Sigmoid colon (tissue), 6 donors: ENCODE measurements at regions not wholly inside any gene's neighbourhood (a gene's known extent, or its start where the extent isn't known, plus 50 kb on each side); places are given as distances from the start of the nearest gene placed in this dataset.
"Not testable (repeated sequence)": the region's sequence is repeated elsewhere in the genome, so short reads cannot be mapped to it uniquely, and the experiment has no call there.

Experiments used
- DNase-seq: peaks from one replicate; pipeline ENCODE4 v3.0.0-alpha.2; 2019
- H3K27ac ChIP-seq, 4 donors: fragments of 200-600 bp; sonication (generic); one replicate each; pipeline ENCODE4 v1.5.1; 2016 to 2019; ENCODE audit warnings: mild to moderate bottlenecking in 1 of 4
- H3K27me3 ChIP-seq, 3 donors: fragments of 200-600 bp; sonication (generic); one replicate each; pipeline ENCODE4 v1.5.1; 2019; ENCODE audit warnings: mild to moderate bottlenecking in 1 of 3
- H3K36me3 ChIP-seq, 4 donors: fragments of 200-600 bp; sonication (generic); one replicate each; pipeline ENCODE4 v1.5.1; 2016 to 2019
- H3K4me1 ChIP-seq, 4 donors: fragments of 200-600 bp; sonication (generic); one replicate each; pipeline ENCODE4 v1.5.1; 2017 to 2019
- H3K4me3 ChIP-seq, 4 donors: fragments of 200-600 bp; sonication (generic); one replicate each; pipeline ENCODE4 v1.5.1; 2017 to 2019; ENCODE audit warnings: mild to moderate bottlenecking in 2 of 4, moderate library complexity in 1 of 4
- H3K9me3 ChIP-seq, 4 donors: fragments of 200-600 bp in 3 of 4; sonication (generic) in 3 of 4; one replicate each; pipeline versions ENCODE4 v1.5.1 to v1.6.1; 2013 to 2019
- CTCF ChIP-seq, 4 experiments: fragments of 450-650 bp in 3 of 4; fragments of 200-600 bp in 1 of 4; IDR thresholded peaks; one replicate each; pipeline ENCODE4 v1.5.1; 2016 to 2019; ENCODE audit warnings: antibody characterized with exemption in 4 of 4, mild to moderate bottlenecking in 3 of 4, moderate library complexity in 2 of 4
- EP300 ChIP-seq, 4 donors: sonication (generic); formaldehyde crosslinking; IDR thresholded peaks; one replicate each; pipeline ENCODE4 v1.6.1; 2017; ENCODE audit warnings: antibody characterized with exemption in 4 of 4
- POLR2A ChIP-seq, 2 donors: fragments of 450-650 bp; IDR thresholded peaks; one replicate each; pipeline ENCODE4 v1.6.1; 2016; ENCODE audit warnings: antibody characterized with exemption in 2 of 2, mild to moderate bottlenecking in 2 of 2, moderate library complexity in 2 of 2
- POLR2AphosphoS5 ChIP-seq, 4 donors: sonication (generic); formaldehyde crosslinking; IDR thresholded peaks; one replicate each; pipeline ENCODE4 v1.6.1; 2017; ENCODE audit warnings: antibody characterized with exemption in 4 of 4
- WGBS, 2 donors: extraction: QIAGEN DNeasy Blood & Tissue Kit; methylation state at CpG; one replicate each; pipeline ENCODE4 v1.1.7; 2013; 5-methylcytosine and 5-hydroxymethylcytosine counted together
- intact Hi-C: fragments of 100-400 bp; cut with DNase I; formaldehyde crosslinking; loops from one replicate; pipeline ENCODE4 v1.15.1; 2023
- donor health status: healthy with polysubstance abuse.
- donor health status: healthy.

DNA sequence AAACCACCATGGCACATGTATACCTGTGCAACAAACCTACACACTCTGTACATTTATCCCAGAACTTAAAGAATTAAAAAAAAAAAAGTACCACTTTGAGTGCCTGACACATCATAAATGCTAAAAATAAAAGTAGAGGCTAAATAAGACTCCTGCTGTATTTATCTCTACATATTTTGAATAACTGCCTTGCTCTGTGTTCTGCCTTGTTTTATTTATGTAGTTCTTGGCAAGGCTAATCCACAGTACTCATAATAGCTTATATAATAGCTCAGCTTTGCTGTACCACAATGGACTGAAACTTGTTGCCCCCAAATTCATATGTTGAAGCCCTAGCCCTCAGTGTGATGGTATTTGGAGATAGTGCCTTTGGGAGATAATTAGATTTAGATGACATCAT, 95.4 kb upstream of the ADAMTS9 start:
- Histone ChIP-seq H3K9me3 (peaks cover 0 to 7% (median 0%) of the 10 kb centered on the region in 4 donors), H3K4me1 (peaks cover 0 to 12% (median 5%) of the 10 kb centered on the region in 4 donors), H3K27ac (peak overlapping the region in 3 of 4 donors; percentile 43 to 70 (median 48)), H3K27me3 (no peaks in the 10 kb centered on the region), H3K36me3 (no peaks in the 10 kb centered on the region), H3K4me3 (no peak overlapping the region)
- DNase-seq: no peak
- intact Hi-C loops: no loop called here
- TF ChIP-seq POLR2AphosphoS5 (IDR thresholded peaks at IDR 0.05): no peak
- no peak for TF ChIP-seq CTCF (IDR thresholded peaks at IDR 0.05)
- TF ChIP-seq POLR2A (IDR thresholded peaks at IDR 0.05): no peak
- peak in 1 of 4 donors; percentile 16 for TF ChIP-seq EP300 (IDR thresholded peaks at IDR 0.05)

- H3K27me3 ChIP-seq, intact Hi-C loops, DNase-seq, H3K4me3 ChIP-seq, H3K9me3 ChIP-seq, H3K36me3 ChIP-seq, H3K27ac ChIP-seq: not testable (repeated sequence)
- WGBS, 2 donors: 88 to 91% methylated on average over 4 of the region's 4 CpGs
- H3K4me1 ChIP-seq: peaks cover 0 to 12% (median 5%) of the 10 kb centered on the region in 4 donors
Observed at GRCh38 chr3:64780923-64781322, 93.1 kb upstream of the ADAMTS9 start.

- Histone ChIP-seq H3K4me1 (peaks cover 0 to 16% (median 2%) of the 10 kb centered on the region in 4 donors), H3K27ac (peak overlapping the region in 2 of 4 donors; percentile 32 to 49), H3K27me3 (no peaks in the 10 kb centered on the region), H3K36me3 (peaks cover 0 to 4% (median 0%) of the 10 kb centered on the region in 4 donors), H3K9me3 (no peaks in the 10 kb centered on the region), H3K4me3 (no peak overlapping the region)
- TF ChIP-seq CTCF (IDR thresholded peaks at IDR 0.05): no peak
- no peak for TF ChIP-seq POLR2AphosphoS5 (IDR thresholded peaks at IDR 0.05)
- no peak for TF ChIP-seq POLR2A (IDR thresholded peaks at IDR 0.05)
- no peak for TF ChIP-seq EP300 (IDR thresholded peaks at IDR 0.05)
- DNase-seq: no peak
- 71 to 87% methylated on average over 5 of the region's 5 CpGs for WGBS, 2 donors
- intact Hi-C loops: no loop called here
Observed at GRCh38 chr3:64773137-64773536, 85.3 kb upstream of the ADAMTS9 start.

- intact Hi-C loops: no loop called here
- no peaks in the 10 kb centered on the region for H3K27me3 ChIP-seq
- no peak for TF ChIP-seq POLR2A (IDR thresholded peaks at IDR 0.05)
- TF ChIP-seq CTCF (IDR thresholded peaks at IDR 0.05): no peak
- TF ChIP-seq POLR2AphosphoS5 (IDR thresholded peaks at IDR 0.05): no peak
- TF ChIP-seq EP300 (IDR thresholded peaks at IDR 0.05): no peak
- H3K4me1 ChIP-seq: peaks cover 0 to 31% (median 24%) of the 10 kb centered on the region in 4 donors
- 71 to 76% methylated on average over 4 of the region's 4 CpGs for WGBS, 2 donors
- no peak for DNase-seq
- H3K9me3 ChIP-seq: no peaks in the 10 kb centered on the region
- no peak overlapping the region for H3K4me3 ChIP-seq
- no peaks in the 10 kb centered on the region for H3K36me3 ChIP-seq
- peak overlapping the region in 1 of 4 donors; percentile 5 for H3K27ac ChIP-seq
Observed at GRCh38 chr3:64766440-64766839, 78.6 kb upstream of the ADAMTS9 start.

- WGBS, 2 donors: 78 to 84% methylated on average over 4 of the region's 4 CpGs
- no peak overlapping the region for H3K4me3 ChIP-seq
Observed at GRCh38 chr3:64765947-64766346, 78.1 kb upstream of the ADAMTS9 start.

More at GRCh38 chr3:64765947-64766346, 78.1 kb upstream of the ADAMTS9 start:
- Histone ChIP-seq H3K9me3 (no peaks in the 10 kb centered on the region), H3K36me3 (no peaks in the 10 kb centered on the region), H3K27me3 (no peaks in the 10 kb centered on the region), H3K4me1 (peaks cover 0 to 36% (median 29%) of the 10 kb centered on the region in 4 donors), H3K27ac (peak overlapping the region in 1 of 4 donors; percentile 5)
- TF ChIP-seq POLR2A (IDR thresholded peaks at IDR 0.05): no peak
- no peak for TF ChIP-seq EP300 (IDR thresholded peaks at IDR 0.05)
- TF ChIP-seq POLR2AphosphoS5 (IDR thresholded peaks at IDR 0.05): no peak
- no peak for TF ChIP-seq CTCF (IDR thresholded peaks at IDR 0.05)
- intact Hi-C loops: no loop called here
- DNase-seq: no peak
